Neural cell (in vitro differentiated cells): ENCODE measurements at regions not wholly inside any gene's neighbourhood (a gene's known extent, or its start where the extent isn't known, plus 50 kb on each side); places are given as distances from the start of the nearest gene placed in this dataset.

Experiments
- CTCF ChIP-seq: fragments of 450-650 bp; IDR thresholded peaks from 2 replicates; pipeline ENCODE4 v1.5.1; 2014; ENCODE audit warnings: antibody characterized with exemption, mild to moderate bottlenecking, moderate library complexity; ENCODE audit not compliant: poor library complexity, severe bottlenecking
- EP300 ChIP-seq: fragments of 450-650 bp; conservative IDR thresholded peaks from 2 replicates; pipeline ENCODE4 v1.6.1; 2014; ENCODE audit warnings: antibody characterized with exemption, mild to moderate bottlenecking, moderate library complexity; ENCODE audit not compliant: poor library complexity, severe bottlenecking
- EZH2 ChIP-seq: fragments of 200-600, 300-800 bp; shearing (Covaris generic), sonication (generic); IDR thresholded peaks from 2 replicates; pipeline ENCODE4 v1.6.1; 2014; ENCODE audit warnings: antibody characterized with exemption, low read length, borderline replicate concordance, mild to moderate bottlenecking; ENCODE audit not compliant: insufficient read depth, poor library complexity, severe bottlenecking
- POLR2AphosphoS5 ChIP-seq: IDR thresholded peaks from 2 replicates; pipeline ENCODE4 v1.6.1; 2012
- RAD21 ChIP-seq: fragments of 450-650 bp; conservative IDR thresholded peaks from 2 replicates; pipeline ENCODE4 v1.6.1; 2014; ENCODE audit warnings: antibody characterized with exemption, mild to moderate bottlenecking, moderate library complexity
- TAF1 ChIP-seq: IDR thresholded peaks from 2 replicates; pipeline ENCODE4 v1.6.1; 2012; ENCODE audit warnings: low read depth
- TF ChIP-seq, protein P1 (sequence below): IDR thresholded peaks from 2 replicates; pipeline ENCODE4 v1.6.1; 2012; ENCODE audit warnings: borderline replicate concordance

GRCh38 chrX:120021927-120022326 lies 55.6 kb downstream of the RHOXF2B start:
- TF ChIP-seq CTCF (no peak), TAF1 (no peak), EZH2 (no peak), RAD21 (no peak), EP300 (no peak), POLR2AphosphoS5 (no peak)
- TF ChIP-seq, protein P1, sequence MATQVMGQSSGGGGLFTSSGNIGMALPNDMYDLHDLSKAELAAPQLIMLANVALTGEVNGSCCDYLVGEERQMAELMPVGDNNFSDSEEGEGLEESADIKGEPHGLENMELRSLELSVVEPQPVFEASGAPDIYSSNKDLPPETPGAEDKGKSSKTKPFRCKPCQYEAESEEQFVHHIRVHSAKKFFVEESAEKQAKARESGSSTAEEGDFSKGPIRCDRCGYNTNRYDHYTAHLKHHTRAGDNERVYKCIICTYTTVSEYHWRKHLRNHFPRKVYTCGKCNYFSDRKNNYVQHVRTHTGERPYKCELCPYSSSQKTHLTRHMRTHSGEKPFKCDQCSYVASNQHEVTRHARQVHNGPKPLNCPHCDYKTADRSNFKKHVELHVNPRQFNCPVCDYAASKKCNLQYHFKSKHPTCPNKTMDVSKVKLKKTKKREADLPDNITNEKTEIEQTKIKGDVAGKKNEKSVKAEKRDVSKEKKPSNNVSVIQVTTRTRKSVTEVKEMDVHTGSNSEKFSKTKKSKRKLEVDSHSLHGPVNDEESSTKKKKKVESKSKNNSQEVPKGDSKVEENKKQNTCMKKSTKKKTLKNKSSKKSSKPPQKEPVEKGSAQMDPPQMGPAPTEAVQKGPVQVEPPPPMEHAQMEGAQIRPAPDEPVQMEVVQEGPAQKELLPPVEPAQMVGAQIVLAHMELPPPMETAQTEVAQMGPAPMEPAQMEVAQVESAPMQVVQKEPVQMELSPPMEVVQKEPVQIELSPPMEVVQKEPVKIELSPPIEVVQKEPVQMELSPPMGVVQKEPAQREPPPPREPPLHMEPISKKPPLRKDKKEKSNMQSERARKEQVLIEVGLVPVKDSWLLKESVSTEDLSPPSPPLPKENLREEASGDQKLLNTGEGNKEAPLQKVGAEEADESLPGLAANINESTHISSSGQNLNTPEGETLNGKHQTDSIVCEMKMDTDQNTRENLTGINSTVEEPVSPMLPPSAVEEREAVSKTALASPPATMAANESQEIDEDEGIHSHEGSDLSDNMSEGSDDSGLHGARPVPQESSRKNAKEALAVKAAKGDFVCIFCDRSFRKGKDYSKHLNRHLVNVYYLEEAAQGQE: no peak
